NB4 (cell line): ENCODE measurements at regions not wholly inside any gene's neighbourhood (a gene's known extent, or its start where the extent isn't known, plus 50 kb on each side); places are given as distances from the start of the nearest gene placed in this dataset.

ENCODE experiments used
- CTCF ChIP-seq: IDR thresholded peaks from one replicate; pipeline ENCODE4 v1.5.1; 2012; ENCODE audit warnings: low read depth, low read length
- MYC ChIP-seq: IDR thresholded peaks from 2 replicates; pipeline ENCODE4 v1.6.1; 2011; ENCODE audit warnings: low read depth, low read length
- POLR2A ChIP-seq: IDR thresholded peaks from 2 replicates; pipeline ENCODE4 v1.6.1; 2011; ENCODE audit warnings: mild to moderate bottlenecking; ENCODE audit not compliant: insufficient read length; ENCODE audit errors: extremely low read depth

- TF ChIP-seq CTCF (no peak), POLR2A (no peak), MYC (no peak)
These were observed 449.1 kb downstream of the PIK3C3 start for GRCh38 chr18:42404151-42404550.
